ENCODE measurements at regions not wholly inside any gene's neighbourhood (a gene's known extent, or its start where the extent isn't known, plus 50 kb on each side); places are given as distances from the start of the nearest gene placed in this dataset.

DNA sequence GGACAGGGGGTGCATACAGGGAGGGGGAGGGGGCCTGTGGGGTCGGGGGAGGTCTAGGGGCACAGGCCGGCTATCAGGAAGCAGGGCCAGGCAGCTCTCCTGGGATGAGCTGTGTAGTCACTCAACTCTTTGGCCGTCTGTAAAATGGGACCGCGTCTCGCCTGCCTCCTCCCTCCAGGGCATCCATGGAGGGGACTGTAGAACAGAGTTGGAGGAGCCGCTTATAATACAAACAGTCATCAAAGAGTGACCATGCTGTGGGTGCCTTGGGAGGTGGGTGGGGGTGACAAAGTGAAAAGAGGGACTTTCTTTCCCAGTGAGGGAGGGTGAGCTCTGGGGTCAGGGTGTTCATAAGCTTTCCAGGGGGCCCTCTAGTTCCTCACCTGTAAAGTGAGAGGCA, 169.6 kb upstream of the HAAO start:
- no peak for TF ChIP-seq TAF1 (IDR thresholded peaks at IDR 0.05; ENCODE audit: low read depth)
- TF ChIP-seq TEAD4 (IDR thresholded peaks at IDR 0.05), result no peak
- no peak for TF ChIP-seq MAX (IDR thresholded peaks at IDR 0.05)
- no peak for TF ChIP-seq EP300 (IDR thresholded peaks at IDR 0.05; ENCODE audit: borderline replicate concordance)
- no peak for TF ChIP-seq RAD21 (IDR thresholded peaks at IDR 0.05; ENCODE audit: low read depth)
- TF ChIP-seq NFIC (IDR thresholded peaks at IDR 0.05), result no peak
- TF ChIP-seq USF1 (IDR thresholded peaks at IDR 0.05), result no peak
- no peak for TF ChIP-seq ZBTB7A (IDR thresholded peaks at IDR 0.05; ENCODE audit: low read depth)
- TF ChIP-seq CEBPB (IDR thresholded peaks at IDR 0.05), result no peak
- TF ChIP-seq REST (IDR thresholded peaks at IDR 0.05; ENCODE audit: low read depth), result no peak
- TF ChIP-seq TCF12 (IDR thresholded peaks at IDR 0.05; ENCODE audit: low read depth), result no peak
- no peak for TF ChIP-seq FOXM1 (IDR thresholded peaks at IDR 0.05; ENCODE audit: borderline replicate concordance, low read depth)
- no peak for TF ChIP-seq EGR1 (IDR thresholded peaks at IDR 0.05)
- TF ChIP-seq YY1 (IDR thresholded peaks at IDR 0.05; ENCODE audit: low read depth), result no peak

- TF ChIP-seq TEAD4 (IDR thresholded peaks at IDR 0.05) (no peak), RAD21 (IDR thresholded peaks at IDR 0.05; ENCODE audit: low read depth) (no peak), ZBTB7A (IDR thresholded peaks at IDR 0.05; ENCODE audit: low read depth) (no peak), TAF1 (IDR thresholded peaks at IDR 0.05; ENCODE audit: low read depth) (no peak), CREB1 (IDR thresholded peaks at IDR 0.05; ENCODE audit: low read depth) (no peak), NFIC (IDR thresholded peaks at IDR 0.05) (no peak), FOXM1 (IDR thresholded peaks at IDR 0.05; ENCODE audit: borderline replicate concordance, low read depth) (no peak), TCF12 (IDR thresholded peaks at IDR 0.05; ENCODE audit: low read depth) (no peak), MAX (IDR thresholded peaks at IDR 0.05) (no peak), YY1 (IDR thresholded peaks at IDR 0.05; ENCODE audit: low read depth) (no peak), REST (IDR thresholded peaks at IDR 0.05; ENCODE audit: low read depth) (no peak), EP300 (IDR thresholded peaks at IDR 0.05; ENCODE audit: borderline replicate concordance) (no peak), EGR1 (IDR thresholded peaks at IDR 0.05) (no peak), CEBPB (IDR thresholded peaks at IDR 0.05) (no peak), USF1 (IDR thresholded peaks at IDR 0.05) (no peak)
Observed at GRCh38 chr2:42961385-42961811, 169.0 kb upstream of the HAAO start.

DNA sequence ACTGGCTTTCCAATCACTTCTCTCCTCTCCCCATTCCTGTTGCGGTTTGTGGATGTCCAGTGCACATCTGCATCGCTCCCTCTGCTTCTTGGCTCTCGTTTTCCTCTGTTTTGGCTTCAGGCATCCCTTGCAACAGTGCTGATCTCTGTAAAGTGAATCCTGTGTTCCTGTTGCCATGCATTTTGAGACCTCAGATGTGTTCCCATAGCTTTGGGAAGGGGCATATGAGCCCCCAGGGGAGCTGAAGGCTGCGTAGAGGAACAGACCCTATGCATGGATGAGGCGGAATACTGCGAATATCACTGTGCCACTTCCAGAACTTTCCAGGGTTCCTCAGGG, 168.4 kb upstream of the HAAO start:
- TF ChIP-seq NFIC (IDR thresholded peaks at IDR 0.05) (no peak), EP300 (IDR thresholded peaks at IDR 0.05; ENCODE audit: borderline replicate concordance) (no peak), RAD21 (IDR thresholded peaks at IDR 0.05; ENCODE audit: low read depth) (no peak), CEBPB (IDR thresholded peaks at IDR 0.05) (no peak), REST (IDR thresholded peaks at IDR 0.05; ENCODE audit: low read depth) (no peak), CREB1 (IDR thresholded peaks at IDR 0.05; ENCODE audit: low read depth) (no peak), ZBTB7A (IDR thresholded peaks at IDR 0.05; ENCODE audit: low read depth) (no peak), FOXM1 (IDR thresholded peaks at IDR 0.05; ENCODE audit: borderline replicate concordance, low read depth) (no peak), YY1 (IDR thresholded peaks at IDR 0.05; ENCODE audit: low read depth) (no peak), TAF1 (IDR thresholded peaks at IDR 0.05; ENCODE audit: low read depth) (no peak), USF1 (IDR thresholded peaks at IDR 0.05) (no peak), MAX (IDR thresholded peaks at IDR 0.05) (no peak), TEAD4 (IDR thresholded peaks at IDR 0.05) (no peak), TCF12 (IDR thresholded peaks at IDR 0.05; ENCODE audit: low read depth) (no peak), EGR1 (IDR thresholded peaks at IDR 0.05) (no peak)

Measured in Ishikawa (cell line).